ENCODE measurements at regions not wholly inside any gene's neighbourhood (a gene's known extent, or its start where the extent isn't known, plus 50 kb on each side); places are given as distances from the start of the nearest gene placed in this dataset.

GRCh38 chr4:106454021-106454420 lies 85.4 kb upstream of the GIMD1 start:
- intact Hi-C loops (cut with micrococcal nuclease), result no loop called here

GRCh38 chr4:106451091-106451490 lies 82.5 kb upstream of the GIMD1 start:
- intact Hi-C loops (cut with micrococcal nuclease), result no loop called here

GRCh38 chr4:106450249-106450648 lies 81.7 kb upstream of the GIMD1 start:
- intact Hi-C loops (cut with micrococcal nuclease), result no loop called here

GRCh38 chr4:106444557-106444956 lies 76.0 kb upstream of the GIMD1 start:
- intact Hi-C loops (cut with micrococcal nuclease), result no loop called here

GRCh38 chr4:106430797-106431196 lies 62.2 kb upstream of the GIMD1 start:
- intact Hi-C loops (cut with micrococcal nuclease), result no loop called here

- intact Hi-C loops (cut with micrococcal nuclease), result no loop called here
These were observed 61.3 kb upstream of the GIMD1 start for GRCh38 chr4:106429885-106430284.

GRCh38 chr4:106426069-106426468 lies 57.5 kb upstream of the GIMD1 start:
- intact Hi-C loops (cut with micrococcal nuclease), result no loop called here

- intact Hi-C loops (cut with micrococcal nuclease), result no loop called here
These were observed 57.0 kb upstream of the GIMD1 start for GRCh38 chr4:106425576-106425975.

GRCh38 chr4:106424426-106424825 lies 55.8 kb upstream of the GIMD1 start:
- intact Hi-C loops (cut with micrococcal nuclease), result no loop called here

GRCh38 chr4:106423791-106424190 lies 55.2 kb upstream of the GIMD1 start:
- intact Hi-C loops (cut with micrococcal nuclease), result no loop called here

GRCh38 chr4:106422766-106423165 lies 54.2 kb upstream of the GIMD1 start:
- intact Hi-C loops (cut with micrococcal nuclease), result no loop called here

- intact Hi-C loops (cut with micrococcal nuclease), result no loop called here
These were observed 53.1 kb upstream of the GIMD1 start for GRCh38 chr4:106421441-106422296.

GRCh38 chr4:106418444-106418843 lies 49.9 kb upstream of the GIMD1 start:
- intact Hi-C loops (cut with micrococcal nuclease), result no loop called here
